IMR-90 (cell line): ENCODE measurements at regions not wholly inside any gene's neighbourhood (a gene's known extent, or its start where the extent isn't known, plus 50 kb on each side); places are given as distances from the start of the nearest gene placed in this dataset.

Experiments
- BHLHE40 ChIP-seq: fragments of 150-350 bp; IDR thresholded peaks from 2 replicates; pipeline ENCODE4 v1.6.1; 2016; ENCODE audit warnings: mild to moderate bottlenecking, low read depth, low read length
- CEBPB ChIP-seq: IDR thresholded peaks from 2 replicates; pipeline ENCODE4 v1.6.1; 2012; ENCODE audit warnings: low read depth, low read length, improper control_type of control experiment
- FOS ChIP-seq: fragments of 150-350 bp; IDR thresholded peaks from 2 replicates; pipeline ENCODE4 v1.6.1; 2016; ENCODE audit warnings: low read depth, low read length
- MAFK ChIP-seq: IDR thresholded peaks from 2 replicates; pipeline ENCODE4 v1.6.1; 2012; ENCODE audit warnings: low read depth, low read length, improper control_type of control experiment
- MXI1 ChIP-seq: IDR thresholded peaks from 2 replicates; pipeline ENCODE4 v1.6.1; 2012; ENCODE audit warnings: low read depth, mild to moderate bottlenecking, low read length, moderate library complexity, borderline replicate concordance
- POLR2A ChIP-seq: IDR thresholded peaks from 2 replicates; pipeline ENCODE4 v1.6.1; 2012; ENCODE audit warnings: mild to moderate bottlenecking, low read depth, low read length
- RAD21 ChIP-seq: IDR thresholded peaks from 2 replicates; pipeline ENCODE4 v1.6.1; 2012; ENCODE audit warnings: low read length, improper control_type of control experiment
- RFX5 ChIP-seq: IDR thresholded peaks from 2 replicates; pipeline ENCODE4 v1.8.0; 2012; ENCODE audit warnings: low read depth, mild to moderate bottlenecking, low read length, moderate library complexity
- SMC3 ChIP-seq: fragments of 150-350 bp; IDR thresholded peaks from 2 replicates; pipeline ENCODE4 v1.6.1; 2016; ENCODE audit warnings: low read depth, mild to moderate bottlenecking, antibody characterized with exemption, low read length, moderate library complexity
- TF ChIP-seq, protein P1 (sequence below): conservative IDR thresholded peaks from 2 replicates; pipeline ENCODE4 v1.5.1; 2012; ENCODE audit warnings: mild to moderate bottlenecking, low read depth, low read length, improper control_type of control experiment

DNA sequence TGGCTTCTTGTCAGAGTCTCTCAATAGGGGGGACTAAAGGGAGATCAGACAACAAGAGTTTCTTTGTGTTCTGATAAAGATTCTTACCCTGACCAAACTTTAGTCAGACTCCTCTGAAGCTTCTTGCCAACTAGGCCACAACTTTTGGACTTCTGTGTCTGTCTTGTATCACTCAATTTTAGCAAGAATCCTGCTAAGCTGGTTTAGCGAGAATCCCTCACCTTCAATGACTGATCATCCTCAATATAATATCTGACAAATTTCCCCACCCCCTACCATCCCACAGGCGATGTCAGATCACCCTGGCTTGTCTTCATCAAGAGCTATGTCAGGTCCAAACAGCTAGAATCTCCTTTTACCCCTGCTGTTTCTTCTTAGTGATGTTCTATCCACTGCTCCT, 215.2 kb downstream of the RASSF9 start:
- TF ChIP-seq, protein P1, sequence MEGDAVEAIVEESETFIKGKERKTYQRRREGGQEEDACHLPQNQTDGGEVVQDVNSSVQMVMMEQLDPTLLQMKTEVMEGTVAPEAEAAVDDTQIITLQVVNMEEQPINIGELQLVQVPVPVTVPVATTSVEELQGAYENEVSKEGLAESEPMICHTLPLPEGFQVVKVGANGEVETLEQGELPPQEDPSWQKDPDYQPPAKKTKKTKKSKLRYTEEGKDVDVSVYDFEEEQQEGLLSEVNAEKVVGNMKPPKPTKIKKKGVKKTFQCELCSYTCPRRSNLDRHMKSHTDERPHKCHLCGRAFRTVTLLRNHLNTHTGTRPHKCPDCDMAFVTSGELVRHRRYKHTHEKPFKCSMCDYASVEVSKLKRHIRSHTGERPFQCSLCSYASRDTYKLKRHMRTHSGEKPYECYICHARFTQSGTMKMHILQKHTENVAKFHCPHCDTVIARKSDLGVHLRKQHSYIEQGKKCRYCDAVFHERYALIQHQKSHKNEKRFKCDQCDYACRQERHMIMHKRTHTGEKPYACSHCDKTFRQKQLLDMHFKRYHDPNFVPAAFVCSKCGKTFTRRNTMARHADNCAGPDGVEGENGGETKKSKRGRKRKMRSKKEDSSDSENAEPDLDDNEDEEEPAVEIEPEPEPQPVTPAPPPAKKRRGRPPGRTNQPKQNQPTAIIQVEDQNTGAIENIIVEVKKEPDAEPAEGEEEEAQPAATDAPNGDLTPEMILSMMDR = no peak
- TF ChIP-seq POLR2A (no peak), FOS (no peak), MXI1 (no peak), RAD21 (no peak), MAFK (no peak), CEBPB (no peak), BHLHE40 (no peak), RFX5 (no peak), SMC3 (no peak)
